Duodenal mucosa (tissue), 2 donors: ENCODE measurements at regions not wholly inside any gene's neighbourhood (a gene's known extent, or its start where the extent isn't known, plus 50 kb on each side); places are given as distances from the start of the nearest gene placed in this dataset.

Source experiments
- H3K27ac ChIP-seq: one replicate; pipeline ENCODE4 v1.7.0; 2013; ENCODE audit warnings: low read depth, low read length
- H3K27me3 ChIP-seq, 2 donors: one replicate each; pipeline ENCODE4 v1.7.0; 2013; ENCODE audit warnings: low read length in 2 of 2, control low read depth in 1 of 2; ENCODE audit not compliant: insufficient read depth in 2 of 2, control insufficient read depth in 1 of 2
- H3K36me3 ChIP-seq, 2 donors: one replicate each; pipeline ENCODE4 v1.7.0; 2013; ENCODE audit warnings: low read length in 2 of 2, control low read depth in 1 of 2; ENCODE audit not compliant: insufficient read depth in 2 of 2, control insufficient read depth in 1 of 2
- H3K4me1 ChIP-seq, 2 donors: one replicate each; pipeline ENCODE4 v1.7.0; 2013; ENCODE audit warnings: low read length in 2 of 2, control low read depth in 1 of 2; ENCODE audit not compliant: insufficient read depth in 2 of 2, control insufficient read depth in 1 of 2
- H3K4me3 ChIP-seq, 2 donors: one replicate each; pipeline ENCODE4 v1.7.0; 2013; ENCODE audit warnings: low read length in 2 of 2, low read depth in 1 of 2
- H3K9ac ChIP-seq, 2 donors: one replicate each; pipeline ENCODE4 v1.7.0; 2013; ENCODE audit warnings: low read length in 2 of 2, low read depth in 1 of 2
- H3K9me3 ChIP-seq, 2 donors: one replicate each; pipeline ENCODE4 v1.7.0; 2013; ENCODE audit warnings: low read length in 2 of 2, control low read depth in 1 of 2; ENCODE audit not compliant: control insufficient read depth in 1 of 2

- no peaks in the 10 kb centered on the region for H3K36me3 ChIP-seq
- no peaks in the 10 kb centered on the region for H3K9me3 ChIP-seq
- H3K27ac ChIP-seq: no peak overlapping the region
- H3K4me1 ChIP-seq: peaks cover 5 to 12% of the 10 kb centered on the region in 2 donors
- H3K9ac ChIP-seq: no peak overlapping the region
- H3K4me3 ChIP-seq: no peak overlapping the region
- H3K27me3 ChIP-seq: no peaks in the 10 kb centered on the region
These were observed 318.9 kb upstream of the JAG1 start for GRCh38 chr20:10992731-10993130.

- no peaks in the 10 kb centered on the region for H3K36me3 ChIP-seq
- no peak overlapping the region for H3K27ac ChIP-seq
- H3K4me3 ChIP-seq: no peak overlapping the region
- peaks cover 5 to 12% of the 10 kb centered on the region in 2 donors for H3K4me1 ChIP-seq
- H3K9me3 ChIP-seq: no peaks in the 10 kb centered on the region
- H3K9ac ChIP-seq: no peak overlapping the region
- H3K27me3 ChIP-seq: no peaks in the 10 kb centered on the region
These were observed 321.3 kb upstream of the JAG1 start for GRCh38 chr20:10994991-10995700.

GRCh38 chr20:10998476-10998875, 324.7 kb upstream of the JAG1 start:
- no peaks in the 10 kb centered on the region for H3K36me3 ChIP-seq
- H3K27ac ChIP-seq: no peak overlapping the region
- no peaks in the 10 kb centered on the region for H3K27me3 ChIP-seq
- H3K4me1 ChIP-seq: peaks cover 5 to 12% of the 10 kb centered on the region in 2 donors
- H3K9ac ChIP-seq: no peak overlapping the region
- no peak overlapping the region for H3K4me3 ChIP-seq
- H3K9me3 ChIP-seq: no peaks in the 10 kb centered on the region

GRCh38 chr20:11000416-11000815, 326.6 kb upstream of the JAG1 start:
- Histone ChIP-seq H3K9ac (no peak overlapping the region), H3K36me3 (no peaks in the 10 kb centered on the region), H3K27ac (no peak overlapping the region), H3K4me3 (no peak overlapping the region), H3K9me3 (no peaks in the 10 kb centered on the region), H3K4me1 (no peaks in the 10 kb centered on the region), H3K27me3 (no peaks in the 10 kb centered on the region)

- Histone ChIP-seq H3K9me3 (no peaks in the 10 kb centered on the region), H3K27ac (no peak overlapping the region), H3K36me3 (no peaks in the 10 kb centered on the region), H3K9ac (no peak overlapping the region), H3K4me3 (no peak overlapping the region), H3K27me3 (no peaks in the 10 kb centered on the region), H3K4me1 (no peaks in the 10 kb centered on the region)
These were observed 327.5 kb upstream of the JAG1 start for GRCh38 chr20:11001302-11001701.

GRCh38 chr20:11001764-11002540, 328.2 kb upstream of the JAG1 start:
- no peak overlapping the region for H3K4me3 ChIP-seq
- no peak overlapping the region for H3K27ac ChIP-seq

GRCh38 chr20:11003341-11003740, 329.5 kb upstream of the JAG1 start:
- H3K4me1 ChIP-seq: no peaks in the 10 kb centered on the region
- no peaks in the 10 kb centered on the region for H3K27me3 ChIP-seq
- no peak overlapping the region for H3K27ac ChIP-seq
- H3K9ac ChIP-seq: no peak overlapping the region
- H3K4me3 ChIP-seq: no peak overlapping the region
- H3K36me3 ChIP-seq: no peaks in the 10 kb centered on the region
- no peaks in the 10 kb centered on the region for H3K9me3 ChIP-seq

More at GRCh38 chr20:11001764-11002540, 328.2 kb upstream of the JAG1 start:
- Histone ChIP-seq H3K27me3 (no peaks in the 10 kb centered on the region), H3K9me3 (no peaks in the 10 kb centered on the region), H3K9ac (no peak overlapping the region), H3K4me1 (no peaks in the 10 kb centered on the region), H3K36me3 (no peaks in the 10 kb centered on the region)

- no peaks in the 10 kb centered on the region for H3K27me3 ChIP-seq
- no peaks in the 10 kb centered on the region for H3K36me3 ChIP-seq
- no peak overlapping the region for H3K27ac ChIP-seq
- H3K9me3 ChIP-seq: no peaks in the 10 kb centered on the region
- peak overlapping the region; percentile 39 to 48 for H3K4me3 ChIP-seq
- no peak overlapping the region for H3K9ac ChIP-seq
- peaks cover 4% of the 10 kb centered on the region in 2 donors for H3K4me1 ChIP-seq
These were observed 334.7 kb upstream of the JAG1 start for GRCh38 chr20:11008444-11009033.

GRCh38 chr20:11011653-11012052, 337.9 kb upstream of the JAG1 start:
- Histone ChIP-seq H3K36me3 (no peaks in the 10 kb centered on the region), H3K9ac (no peak overlapping the region), H3K4me3 (no peak overlapping the region), H3K27ac (no peak overlapping the region), H3K9me3 (no peaks in the 10 kb centered on the region), H3K4me1 (peaks cover 4% of the 10 kb centered on the region in 2 donors), H3K27me3 (no peaks in the 10 kb centered on the region)

GRCh38 chr20:11012975-11013374, 339.2 kb upstream of the JAG1 start:
- Histone ChIP-seq H3K4me1 (peaks cover 4% of the 10 kb centered on the region in 2 donors), H3K36me3 (no peaks in the 10 kb centered on the region), H3K27ac (no peak overlapping the region), H3K27me3 (no peaks in the 10 kb centered on the region), H3K9ac (no peak overlapping the region), H3K9me3 (no peaks in the 10 kb centered on the region), H3K4me3 (no peak overlapping the region)
